GM23248 (cell line): ENCODE measurements at regions not wholly inside any gene's neighbourhood (a gene's known extent, or its start where the extent isn't known, plus 50 kb on each side); places are given as distances from the start of the nearest gene placed in this dataset.

Source experiments
- DNase-seq: peaks from one replicate; pipeline ENCODE4 v3.0.0-alpha.2; 2015
- H2AFZ ChIP-seq: fragments of 200-600 bp; sonication (generic); 2 replicates; pipeline ENCODE4 v1.6.1; 2016; ENCODE audit warnings: antibody characterized with exemption
- H3F3A ChIP-seq: fragments of 200-600 bp; sonication (generic); 2 replicates; pipeline ENCODE4 v1.6.1; 2016; ENCODE audit warnings: mild to moderate bottlenecking, antibody characterized with exemption, mixed run types; ENCODE audit not compliant: insufficient read depth
- H3K27ac ChIP-seq: fragments of 200-600 bp; sonication (generic); 2 replicates; pipeline ENCODE4 v1.5.1; 2016; ENCODE audit warnings: mild to moderate bottlenecking
- H3K27me3 ChIP-seq: fragments of 200-600 bp; sonication (generic); replicated peaks from 2 replicates; pipeline ENCODE4 v1.6.1; 2016; ENCODE audit warnings: mild to moderate bottlenecking; ENCODE audit not compliant: insufficient read depth
- H3K36me3 ChIP-seq: fragments of 200-600 bp; sonication (generic); 2 replicates; pipeline ENCODE4 v1.6.1; 2016; ENCODE audit warnings: low read depth, mild to moderate bottlenecking
- H3K4me1 ChIP-seq: fragments of 200-600 bp; sonication (generic); 2 replicates; pipeline ENCODE4 v1.6.1; 2016; ENCODE audit warnings: mild to moderate bottlenecking; ENCODE audit not compliant: insufficient read depth
- H3K4me2 ChIP-seq: fragments of 200-600 bp; sonication (generic); one replicate; pipeline ENCODE4 v1.6.1; 2016; ENCODE audit warnings: mild to moderate bottlenecking; ENCODE audit not compliant: unreplicated experiment
- H3K4me3 ChIP-seq: fragments of 200-600 bp; sonication (generic); 2 replicates; pipeline ENCODE4 v1.5.1; 2016; ENCODE audit warnings: mild to moderate bottlenecking
- H3K79me2 ChIP-seq: fragments of 200-600 bp; sonication (generic); 2 replicates; pipeline ENCODE4 v1.6.1; 2016; ENCODE audit warnings: mild to moderate bottlenecking; ENCODE audit not compliant: insufficient read depth
- H3K9ac ChIP-seq: fragments of 200-600 bp; sonication (generic); 2 replicates; pipeline ENCODE4 v1.6.1; 2016; ENCODE audit warnings: mild to moderate bottlenecking
- H3K9me2 ChIP-seq: fragments of 200-600 bp; sonication (generic); 2 replicates; pipeline ENCODE4 v1.6.1; 2016; ENCODE audit warnings: mixed run types, mild to moderate bottlenecking, moderate library complexity; ENCODE audit not compliant: insufficient read depth
- H3K9me3 ChIP-seq: fragments of 200-600 bp; sonication (generic); one replicate; pipeline ENCODE4 v1.6.1; 2017; ENCODE audit warnings: low read depth
- H4K20me1 ChIP-seq: fragments of 200-600 bp; sonication (generic); 2 replicates; pipeline ENCODE4 v1.6.0; 2016; ENCODE audit not compliant: insufficient read depth
- EZH2 ChIP-seq: fragments of 200-600 bp; sonication (generic); IDR thresholded peaks from 2 replicates; pipeline ENCODE4 v1.6.1; 2018; ENCODE audit warnings: antibody characterized with exemption, mild to moderate bottlenecking; ENCODE audit not compliant: insufficient read depth, poor library complexity, severe bottlenecking
- EZH2phosphoT487 ChIP-seq: fragments of 200-600 bp; sonication (generic); IDR thresholded peaks from 2 replicates; pipeline ENCODE4 v1.6.1; 2018; ENCODE audit warnings: antibody characterized with exemption, moderate library complexity, mild to moderate bottlenecking, low read depth; ENCODE audit not compliant: insufficient read depth
- WGBS, 2 experiments: methylation state at CpG; one replicate each; pipeline ENCODE4 v1.1.6; 2015 to 2017; ENCODE audit warnings: low lambda C conversion rate in 2 of 2, low coverage in 1 of 2; ENCODE audit errors: missing lambda C conversion rate in 2 of 2; 5-methylcytosine and 5-hydroxymethylcytosine counted together
- in situ Hi-C: fragments of 300-500 bp; cut with MboI; formaldehyde crosslinking; loops from 2 replicates; pipeline ENCODE4 v1.15.0; 2020

- H3K36me3 ChIP-seq = no peaks in the 10 kb centered on the region
- DNase-seq = no peak
Measured at GRCh38 chr18:72155327-72155726, 388.8 kb downstream of the CBLN2 start.

GRCh38 chr18:72154926-72155325 lies 389.2 kb downstream of the CBLN2 start:
- H3K27ac ChIP-seq = no peak overlapping the region
- no peaks in the 10 kb centered on the region for H3K4me1 ChIP-seq
- H3K27me3 ChIP-seq = no peaks in the 10 kb centered on the region
- in situ Hi-C loops = no loop called here
- no peak overlapping the region for H3K9ac ChIP-seq
- TF ChIP-seq EZH2 = no peak
- no peak for TF ChIP-seq EZH2phosphoT487
- no peak overlapping the region for H3K4me3 ChIP-seq
- DNase-seq = no peak
- no peaks in the 10 kb centered on the region for H4K20me1 ChIP-seq
- H3F3A ChIP-seq = no peaks in the 10 kb centered on the region
- no peaks in the 10 kb centered on the region for H3K36me3 ChIP-seq
- no peaks in the 10 kb centered on the region for H3K79me2 ChIP-seq
- no peaks in the 10 kb centered on the region for H3K9me2 ChIP-seq
- no peak overlapping the region for H3K4me2 ChIP-seq
- no peaks in the 10 kb centered on the region for H3K9me3 ChIP-seq
- no peak overlapping the region for H2AFZ ChIP-seq
- 11 to 12% methylated on average over 2 of the region's 2 CpGs for WGBS, 2 experiments

More at GRCh38 chr18:72155327-72155726, 388.8 kb downstream of the CBLN2 start:
- Histone ChIP-seq H3K27ac (no peak overlapping the region), H3K4me2 (no peak overlapping the region), H3K9me2 (no peaks in the 10 kb centered on the region), H3K9me3 (no peaks in the 10 kb centered on the region), H3K79me2 (no peaks in the 10 kb centered on the region), H3K9ac (no peak overlapping the region), H3F3A (no peaks in the 10 kb centered on the region), H2AFZ (no peak overlapping the region), H3K4me1 (no peaks in the 10 kb centered on the region), H4K20me1 (no peaks in the 10 kb centered on the region), H3K4me3 (no peak overlapping the region), H3K27me3 (no peaks in the 10 kb centered on the region)
- in situ Hi-C loops = no loop called here
- no peak for TF ChIP-seq EZH2
- TF ChIP-seq EZH2phosphoT487 = no peak
- whole genome bisulfite sequencing, 2 experiments = 8 to 14% methylated on average over 5 of the region's 5 CpGs

- in situ Hi-C loops = no loop called here
- Histone ChIP-seq H3K79me2 (no peaks in the 10 kb centered on the region), H3K9me3 (no peaks in the 10 kb centered on the region), H3K36me3 (no peaks in the 10 kb centered on the region), H3K9ac (no peak overlapping the region), H4K20me1 (no peaks in the 10 kb centered on the region), H3K4me3 (no peak overlapping the region), H3K27ac (no peak overlapping the region), H3F3A (no peaks in the 10 kb centered on the region), H3K4me1 (no peaks in the 10 kb centered on the region), H3K4me2 (no peak overlapping the region), H3K27me3 (no peaks in the 10 kb centered on the region), H2AFZ (no peak overlapping the region), H3K9me2 (no peaks in the 10 kb centered on the region)
- no peak for TF ChIP-seq EZH2
- no peak for TF ChIP-seq EZH2phosphoT487
- no peak for DNase-seq
- WGBS, 2 experiments = 34 to 45% methylated on average over 6 of the region's 6 CpGs
Measured at GRCh38 chr18:72152935-72153334, 391.2 kb downstream of the CBLN2 start.

GRCh38 chr18:72147830-72148229 lies 396.3 kb downstream of the CBLN2 start:
- Histone ChIP-seq H3K4me2 (no peak overlapping the region), H3K9ac (no peak overlapping the region), H3K9me3 (no peaks in the 10 kb centered on the region), H3K9me2 (no peaks in the 10 kb centered on the region), H3K4me1 (no peaks in the 10 kb centered on the region), H3K79me2 (no peaks in the 10 kb centered on the region), H3F3A (no peaks in the 10 kb centered on the region), H3K27ac (no peak overlapping the region), H2AFZ (no peak overlapping the region), H3K36me3 (no peaks in the 10 kb centered on the region), H3K27me3 (no peaks in the 10 kb centered on the region), H3K4me3 (no peak overlapping the region), H4K20me1 (no peaks in the 10 kb centered on the region)
- in situ Hi-C loops = no loop called here
- WGBS, 2 experiments = 19 to 20% methylated on average over 3 of the region's 3 CpGs
- TF ChIP-seq EZH2 (no peak), EZH2phosphoT487 (no peak)
- no peak for DNase-seq

GRCh38 chr18:72140007-72140406 lies 404.1 kb downstream of the CBLN2 start:
- Histone ChIP-seq H3K9ac (no peak overlapping the region), H3K9me2 (no peaks in the 10 kb centered on the region), H4K20me1 (no peaks in the 10 kb centered on the region), H3K27me3 (no peaks in the 10 kb centered on the region), H2AFZ (no peak overlapping the region), H3K27ac (no peak overlapping the region), H3K79me2 (no peaks in the 10 kb centered on the region), H3K4me3 (no peak overlapping the region), H3K4me1 (no peaks in the 10 kb centered on the region), H3F3A (no peaks in the 10 kb centered on the region), H3K36me3 (no peaks in the 10 kb centered on the region), H3K9me3 (no peaks in the 10 kb centered on the region), H3K4me2 (no peak overlapping the region)
- 11 to 14% methylated on average over 8 of the region's 8 CpGs for WGBS, 2 experiments
- DNase-seq = no peak
- TF ChIP-seq EZH2 (no peak), EZH2phosphoT487 (no peak)
- in situ Hi-C loops = no loop called here
